HG02571 (cell line): ENCODE measurements at regions not wholly inside any gene's neighbourhood (a gene's known extent, or its start where the extent isn't known, plus 50 kb on each side); places are given as distances from the start of the nearest gene placed in this dataset.

Experiments
- ATAC-seq: cut with Tn5 transposase; IDR thresholded peaks from one replicate; pipeline ENCODE4 v1.9.1; 2021; ENCODE audit warnings: mild to moderate bottlenecking, moderate library complexity; ENCODE audit not compliant: unreplicated experiment

DNA sequence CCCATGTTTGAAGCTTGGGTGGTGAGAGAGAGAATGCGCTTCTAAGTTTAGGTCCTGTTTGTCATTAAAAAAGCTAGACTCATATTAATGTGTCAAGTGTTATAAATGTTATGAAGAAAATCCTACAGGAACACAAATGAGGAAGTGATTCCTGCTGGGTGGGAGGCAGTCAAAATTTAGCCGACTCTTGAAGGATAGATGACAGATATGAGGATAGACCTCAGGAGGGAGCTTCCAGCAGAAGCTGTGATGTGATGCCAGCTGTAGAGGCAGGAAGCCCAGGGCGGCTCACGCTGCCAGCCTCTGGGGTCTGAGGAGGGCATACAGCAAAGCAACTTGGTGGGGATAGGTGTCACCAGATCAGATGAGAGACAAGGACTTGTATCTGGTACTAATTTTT, 74.7 kb upstream of the ADAMTS16 start:
- no peak for ATAC-seq

DNA sequence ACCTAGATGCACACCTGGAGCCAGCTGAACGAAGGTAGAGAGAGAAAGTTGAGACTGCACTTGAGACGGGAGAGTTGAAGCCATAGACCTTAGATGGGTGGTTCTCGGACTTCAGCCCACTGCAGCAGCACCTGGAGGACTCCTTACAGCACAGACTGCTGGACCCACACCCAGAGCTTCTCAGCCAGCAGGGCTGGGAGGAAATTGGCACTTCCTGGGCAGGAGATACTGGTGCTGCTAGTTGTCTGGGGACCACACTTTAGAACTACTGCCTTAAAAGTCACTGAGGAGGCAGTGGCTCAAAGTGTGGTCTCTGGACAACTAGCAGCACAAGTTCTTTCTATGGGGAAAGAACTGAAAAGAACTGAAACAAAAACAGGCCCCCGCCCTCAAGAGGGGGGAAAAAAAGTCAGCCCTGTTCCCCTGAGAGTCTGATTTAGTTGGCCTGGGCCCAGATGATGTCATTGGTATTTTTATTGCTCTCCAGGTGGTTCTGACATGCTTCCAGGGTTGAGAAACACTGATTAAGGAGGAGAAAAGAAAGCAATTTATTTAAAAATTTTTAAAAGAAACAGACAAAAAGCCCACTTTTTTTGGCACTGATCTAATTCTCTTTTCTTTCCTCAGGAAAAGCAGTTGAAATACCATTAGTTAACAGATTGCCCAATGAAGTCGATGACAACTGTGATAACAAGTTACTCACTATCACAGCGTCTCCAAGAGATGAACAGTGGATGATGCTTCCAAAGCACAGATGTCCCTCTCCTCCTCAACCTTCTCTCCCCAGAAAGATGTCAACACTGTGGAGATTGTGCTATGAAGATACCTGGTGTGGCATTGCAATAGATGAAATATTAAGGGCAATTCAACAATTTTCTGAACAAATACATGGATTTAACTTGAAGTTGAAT, 73.6 kb upstream of the ADAMTS16 start:
- no peak for ATAC-seq

DNA sequence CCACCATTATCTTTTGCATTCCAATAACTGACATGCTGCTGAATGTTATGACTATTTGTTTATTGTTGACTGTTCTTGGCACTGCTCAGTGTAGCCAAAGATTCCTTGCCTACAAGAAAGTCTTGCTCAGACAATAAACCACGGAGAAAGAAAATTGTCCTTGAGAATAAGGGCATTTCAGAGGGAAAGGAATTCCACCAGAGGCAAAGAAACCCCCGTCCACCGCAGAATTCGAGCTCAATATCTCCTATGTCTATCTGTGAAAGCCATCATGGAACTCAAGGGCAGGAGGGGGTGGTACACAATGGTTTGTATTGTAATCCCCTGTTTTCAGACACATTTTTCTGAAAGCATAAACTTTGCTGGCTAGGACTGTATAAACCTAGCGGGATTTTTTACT, 70.3 kb upstream of the ADAMTS16 start:
- ATAC-seq = no peak

DNA sequence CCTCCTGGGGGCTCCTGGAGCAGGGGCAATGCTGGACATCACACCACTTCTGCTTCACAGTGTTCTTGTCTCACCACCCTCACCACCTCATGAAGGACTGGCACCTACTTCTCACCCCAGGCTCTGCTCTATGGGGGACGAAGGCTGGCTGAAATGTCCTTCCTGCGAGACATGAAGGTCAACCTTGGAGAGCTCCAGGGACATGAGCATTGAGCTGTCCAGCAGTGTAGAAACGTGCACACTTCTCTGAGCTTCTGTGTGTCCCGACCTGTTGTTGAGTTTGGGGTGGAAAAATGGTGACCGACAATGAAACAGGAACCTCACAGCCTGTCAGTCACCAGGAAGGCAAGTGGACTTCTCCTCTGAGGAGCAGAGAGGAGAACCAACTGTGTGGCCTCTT, 68.6 kb upstream of the ADAMTS16 start:
- no peak for ATAC-seq

DNA sequence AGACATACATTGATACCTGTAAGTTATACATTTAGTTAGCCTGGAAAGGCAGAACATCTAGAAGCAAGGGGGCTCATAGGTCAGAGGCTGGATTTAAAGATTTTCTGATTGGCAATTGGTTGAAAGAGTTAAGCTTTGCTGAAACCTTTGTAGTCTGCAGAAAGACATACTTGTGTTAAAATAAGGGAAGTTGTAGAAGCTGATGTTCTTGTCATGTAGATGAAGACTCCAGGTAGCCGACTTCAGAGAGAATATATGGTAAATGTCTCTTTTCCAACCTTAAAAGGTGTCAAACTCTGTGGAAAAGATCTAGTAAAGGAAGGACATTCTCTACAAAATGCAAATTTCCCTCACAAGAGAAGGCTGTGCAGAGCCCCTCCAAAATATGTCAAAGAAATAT, 62.9 kb upstream of the ADAMTS16 start:
- ATAC-seq = no peak

DNA sequence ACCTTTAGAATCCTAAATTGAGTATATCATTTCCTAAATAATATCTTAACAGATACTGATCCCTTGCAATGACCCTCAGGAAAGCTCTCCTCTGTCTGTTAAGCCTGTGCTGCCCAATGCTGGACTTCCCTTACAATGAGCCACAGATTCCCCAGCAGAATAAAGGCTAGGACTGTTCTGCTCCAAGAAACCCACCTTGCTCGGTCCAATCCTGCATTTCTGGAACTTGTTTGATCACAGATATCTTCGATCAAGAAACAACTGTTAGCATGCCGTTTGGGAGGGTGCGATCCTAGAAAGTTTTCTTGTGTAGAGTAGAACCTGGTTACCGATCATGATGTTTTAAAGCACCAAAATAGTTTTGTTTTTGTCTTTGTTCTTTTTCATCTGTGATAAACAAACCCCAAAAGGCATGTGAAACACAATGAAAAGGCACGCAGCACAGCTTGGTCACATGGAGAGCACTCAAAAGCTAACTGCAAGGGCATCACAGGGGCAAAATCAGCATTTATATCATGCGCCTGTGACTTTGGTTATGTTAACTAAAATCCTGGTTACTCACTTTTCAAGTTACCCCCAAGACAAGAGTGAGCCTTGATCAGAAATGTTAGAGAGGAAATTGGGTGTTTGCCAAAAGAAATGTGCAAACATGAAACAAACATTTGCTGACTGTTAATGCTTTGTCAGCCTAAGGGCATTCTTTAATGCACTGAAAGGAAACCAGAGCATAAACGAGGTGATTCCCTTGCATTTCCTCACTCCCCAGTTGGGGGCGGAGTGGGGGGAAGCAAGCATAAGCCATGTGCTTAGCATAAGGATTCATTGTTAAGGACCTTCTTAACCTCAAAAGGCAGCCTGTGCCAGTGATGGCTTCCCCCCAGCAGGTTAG, 61.9 kb upstream of the ADAMTS16 start:
- ATAC-seq = no peak

DNA sequence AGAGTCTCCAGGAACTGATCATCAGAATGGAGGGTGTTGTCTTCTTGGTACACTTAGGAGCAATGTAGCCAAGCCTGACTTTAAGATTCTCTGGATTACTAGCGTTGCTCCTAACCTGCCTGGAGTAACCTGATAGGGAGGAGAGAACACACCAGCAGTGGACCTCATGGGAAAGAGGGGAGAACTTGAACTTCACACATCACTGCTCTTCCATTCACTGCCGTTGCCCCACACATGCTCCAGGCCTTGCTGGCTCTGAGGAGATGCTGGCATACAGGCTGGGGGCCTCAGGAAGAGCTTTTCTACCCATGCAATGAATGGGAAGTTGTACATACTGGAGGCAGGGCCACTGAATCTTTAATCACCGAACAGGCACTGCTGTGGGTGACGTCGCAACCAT, 60.3 kb upstream of the ADAMTS16 start:
- no peak for ATAC-seq

DNA sequence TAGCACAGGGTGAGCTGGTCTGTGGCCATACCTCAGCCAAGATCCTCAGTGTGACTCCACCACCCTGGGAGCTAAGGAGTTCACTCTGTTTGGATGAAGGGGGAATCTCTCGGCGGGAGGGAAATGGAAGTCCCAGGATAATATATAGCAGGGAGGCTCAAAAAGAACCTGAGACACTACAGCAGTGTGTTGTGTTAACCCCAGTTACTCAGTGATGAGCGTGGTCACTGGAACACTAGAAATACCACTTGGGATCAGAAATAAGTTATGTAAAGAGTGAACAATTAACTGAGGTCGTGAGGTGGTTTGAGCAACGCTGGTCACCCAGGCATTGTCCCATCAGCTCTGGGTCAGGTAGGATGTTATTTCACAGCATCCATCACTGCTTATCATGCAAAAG, 59.3 kb upstream of the ADAMTS16 start:
- ATAC-seq = no peak

DNA sequence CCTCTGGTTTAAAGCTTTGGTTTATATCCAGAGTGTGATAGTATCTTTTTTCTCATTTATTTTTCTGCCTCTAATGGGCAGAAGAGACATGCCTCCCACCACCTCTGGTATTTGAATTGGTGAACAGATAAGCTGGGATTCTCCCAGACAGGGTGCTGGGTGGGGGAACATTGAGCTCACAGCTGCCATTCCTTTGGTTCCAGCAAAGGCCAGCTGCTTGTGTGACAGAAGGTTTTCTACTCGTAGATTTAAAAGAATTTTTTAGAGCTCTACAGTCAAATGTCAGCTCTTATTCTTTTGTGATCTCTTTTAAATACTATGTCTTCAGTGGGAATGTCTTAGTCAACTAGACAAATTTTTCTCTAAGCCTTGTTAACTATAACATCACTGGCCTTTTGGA, 54.7 kb upstream of the ADAMTS16 start:
- ATAC-seq = no peak

DNA sequence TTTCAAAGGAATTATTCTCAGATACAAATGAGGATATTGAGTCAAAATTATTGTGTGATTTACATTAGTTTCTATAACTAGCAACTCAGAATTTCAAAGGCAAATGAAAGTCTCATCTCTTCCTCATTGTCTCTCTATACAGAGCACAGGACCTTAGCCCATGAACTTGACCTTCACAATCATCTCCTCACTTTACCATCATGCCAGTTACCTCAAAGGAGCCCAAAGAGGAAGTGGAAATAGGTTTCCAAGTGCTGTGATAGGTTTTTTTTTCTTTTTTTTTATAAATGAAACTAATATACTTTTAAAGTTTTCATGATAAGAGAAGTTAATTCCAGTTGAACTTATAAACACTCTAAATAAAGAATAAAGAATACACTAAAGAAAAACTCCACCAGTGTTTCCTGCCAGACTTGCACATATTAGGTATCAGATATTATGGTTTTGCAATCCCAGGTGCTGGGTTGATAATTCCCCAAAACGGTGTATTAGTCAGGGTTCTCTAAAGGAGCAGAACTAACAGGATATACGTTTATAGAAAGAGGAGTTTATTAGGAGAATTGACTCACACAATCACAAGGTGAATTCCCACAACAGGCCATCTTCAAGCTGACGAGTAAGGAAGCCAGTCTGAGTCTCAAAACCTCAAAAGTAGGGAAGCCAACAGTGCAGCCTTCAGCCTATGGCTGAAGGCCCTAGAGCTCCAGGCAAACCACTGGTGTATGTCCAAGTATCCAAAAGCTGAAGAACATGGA, 50.1 kb upstream of the ADAMTS16 start:
- ATAC-seq = no peak
